ENCODE measurements at regions not wholly inside any gene's neighbourhood (a gene's known extent, or its start where the extent isn't known, plus 50 kb on each side); places are given as distances from the start of the nearest gene placed in this dataset.
A peak's percentile ranks its signal among the peaks of the same experiment; 100 is the strongest.
"Not testable (repeated sequence)": the region's sequence is repeated elsewhere in the genome, so short reads cannot be mapped to it uniquely, and the experiment has no call there.

- DNase-seq (no peak), ATAC-seq (ENCODE audit: low FRiP score in 2 of 2) (no peak)
- 35 to 42% methylated on average over 1 of the region's 1 CpG for WGBS, 2 donors
Measured at GRCh38 chr16:24652803-24653202, 76.6 kb upstream of the TNRC6A start.

DNA sequence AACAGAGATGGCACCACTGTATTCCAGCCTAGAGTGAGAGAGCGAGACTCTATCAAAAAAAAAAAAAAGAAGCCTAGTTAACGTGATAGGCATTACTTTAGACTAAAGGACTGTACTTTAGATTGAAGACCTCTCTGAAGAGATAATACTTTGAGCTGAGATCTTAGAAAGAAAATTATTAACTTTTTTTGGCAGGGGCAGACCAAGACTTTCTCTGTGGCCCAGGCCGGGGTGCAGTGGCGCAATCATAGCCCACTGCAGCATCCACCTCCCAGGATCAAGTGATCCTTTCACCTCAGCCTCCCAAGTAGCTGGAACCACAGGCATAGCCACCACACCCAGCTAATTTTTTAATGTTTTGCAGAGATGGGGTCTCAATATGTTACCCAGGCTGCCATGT is 75.7 kb upstream of the TNRC6A start:
- H3K27ac ChIP-seq, result no peak overlapping the region
- no peaks in the 10 kb centered on the region for H3K36me3 ChIP-seq
- ATAC-seq (ENCODE audit: low FRiP score in 2 of 2) (no peak), DNase-seq (no peak)
- H3K4me1 ChIP-seq, result no peaks in the 10 kb centered on the region
- H3K27me3 ChIP-seq, result no peaks in the 10 kb centered on the region
- H3K9me3 ChIP-seq, result no peaks in the 10 kb centered on the region
- no peak overlapping the region for H3K4me3 ChIP-seq
- 83 to 84% methylated on average over 4 of the region's 4 CpGs for WGBS, 2 donors
- TF ChIP-seq CTCF (IDR thresholded peaks at IDR 0.05), result no peak
- no peak for TF ChIP-seq POLR2AphosphoS5 (IDR thresholded peaks at IDR 0.05)
- no peak for TF ChIP-seq EP300 (IDR thresholded peaks at IDR 0.05)
- no peak for TF ChIP-seq POLR2A (IDR thresholded peaks at IDR 0.05)

More at GRCh38 chr16:24652803-24653202, 76.6 kb upstream of the TNRC6A start:
- Histone ChIP-seq H3K36me3 (no peaks in the 10 kb centered on the region), H3K9me3 (no peaks in the 10 kb centered on the region), H3K4me1 (no peaks in the 10 kb centered on the region), H3K27ac (no peak overlapping the region), H3K4me3 (no peak overlapping the region), H3K27me3 (no peaks in the 10 kb centered on the region)
- TF ChIP-seq CTCF (IDR thresholded peaks at IDR 0.05), result no peak
- TF ChIP-seq POLR2A (IDR thresholded peaks at IDR 0.05), result no peak
- TF ChIP-seq POLR2AphosphoS5 (IDR thresholded peaks at IDR 0.05), result no peak
- TF ChIP-seq EP300 (IDR thresholded peaks at IDR 0.05), result no peak

- H3K9me3 ChIP-seq; H3K36me3 ChIP-seq; H3K4me3 ChIP-seq; H3K4me1 ChIP-seq; H3K27ac ChIP-seq; H3K27me3 ChIP-seq; ATAC-seq (ENCODE audit: low FRiP score in 2 of 2); DNase-seq: not testable (repeated sequence)
- 89 to 92% methylated on average over 5 of the region's 5 CpGs for WGBS, 2 donors
Measured at GRCh38 chr16:24665942-24666341, 63.5 kb upstream of the TNRC6A start.

DNA sequence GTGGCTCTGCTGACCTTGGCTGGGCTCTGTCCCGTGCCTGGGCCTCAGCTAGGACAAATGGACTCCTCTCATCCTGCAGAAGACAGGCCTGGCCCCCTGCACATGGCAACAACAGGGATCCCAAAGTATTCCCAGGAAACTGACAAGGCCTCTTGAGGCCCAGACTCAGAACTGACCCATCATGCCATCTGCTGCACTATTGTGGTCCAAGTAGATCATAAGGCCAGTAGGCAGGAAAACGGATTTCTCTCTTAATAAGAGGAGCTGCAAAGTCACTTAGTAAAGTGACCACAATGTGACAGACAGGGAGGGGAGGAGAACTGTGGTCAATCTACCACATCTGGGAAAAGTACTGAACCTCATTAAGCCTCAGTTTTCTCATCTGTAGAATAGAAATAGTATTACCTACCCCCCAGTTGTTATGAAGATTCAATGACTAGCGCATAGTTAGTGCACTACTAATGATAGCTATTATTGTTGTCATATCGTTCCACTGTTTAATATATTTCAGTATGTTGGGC is 62.1 kb upstream of the TNRC6A start:
- 89 to 91% methylated on average over 3 to 4 of the region's 4 CpGs for WGBS, 2 donors
- no peak for ATAC-seq (ENCODE audit: low FRiP score in 2 of 2)
- Histone ChIP-seq H3K27me3 (no peaks in the 10 kb centered on the region), H3K4me1 (peaks cover 0 to 5% (median 0%) of the 10 kb centered on the region in 4 donors), H3K36me3 (no peaks in the 10 kb centered on the region), H3K9me3 (no peaks in the 10 kb centered on the region), H3K27ac (no peak overlapping the region), H3K4me3 (no peak overlapping the region)
- DNase-seq, result no peak
- TF ChIP-seq POLR2A (IDR thresholded peaks at IDR 0.05) (no peak), CTCF (IDR thresholded peaks at IDR 0.05) (no peak)

GRCh38 chr16:24668481-24669061 is 60.9 kb upstream of the TNRC6A start:
- ATAC-seq (ENCODE audit: low FRiP score in 2 of 2), result peak; percentile 44 to 66
- WGBS, 2 donors, result 53 to 59% methylated on average over 9 of the region's 9 CpGs
- TF ChIP-seq CTCF (IDR thresholded peaks at IDR 0.05) (no peak), POLR2A (IDR thresholded peaks at IDR 0.05) (no peak), EP300 (IDR thresholded peaks at IDR 0.05) (no peak), POLR2AphosphoS5 (IDR thresholded peaks at IDR 0.05) (no peak)
- Histone ChIP-seq H3K27me3 (no peaks in the 10 kb centered on the region), H3K4me3 (no peak overlapping the region), H3K36me3 (no peaks in the 10 kb centered on the region), H3K4me1 (peaks cover 0 to 5% (median 0%) of the 10 kb centered on the region in 4 donors), H3K9me3 (no peaks in the 10 kb centered on the region), H3K27ac (peak overlapping the region in 1 of 4 donors; percentile 34)
- no peak for DNase-seq

Data from upper lobe of left lung (tissue), 6 donors.